CD14-positive monocyte (primary cell): ENCODE measurements at regions not wholly inside any gene's neighbourhood (a gene's known extent, or its start where the extent isn't known, plus 50 kb on each side); places are given as distances from the start of the nearest gene placed in this dataset.

ENCODE experiments used
- DNase-seq, 3 donors: peaks; one replicate each; pipeline ENCODE4 v3.0.0-alpha.2; 2011 to 2022
- H2AFZ ChIP-seq: 2 replicates; pipeline ENCODE4 v1.6.0; 2012; ENCODE audit warnings: mild to moderate bottlenecking, low read depth, low read length, inconsistent platforms; ENCODE audit not compliant: insufficient read depth, poor library complexity, severe bottlenecking
- H3K27ac ChIP-seq, 2 donors: 1 replicate in 1 of 2; 2 replicates in 1 of 2; pipeline ENCODE4 v1.5.1; 2012 to 2013; ENCODE audit warnings: low read length in 2 of 2, control low read depth in 1 of 2, inconsistent platforms in 1 of 2, low read depth in 1 of 2, mild to moderate bottlenecking in 1 of 2
- H3K27me3 ChIP-seq, 2 donors: one replicate each; pipeline versions ENCODE4 v1.6.0 to v1.6.1; 2011 to 2013; ENCODE audit warnings: low read length in 2 of 2; ENCODE audit not compliant: control insufficient read depth in 2 of 2, insufficient read depth in 2 of 2
- H3K36me3 ChIP-seq, 2 donors: replicated peaks in 1 of 2; 1 replicate in 1 of 2; 2 replicates in 1 of 2; pipeline versions ENCODE4 v1.5.1 to v1.6.1; 2012 to 2013; ENCODE audit warnings: low read length in 2 of 2, control low read depth in 1 of 2, inconsistent platforms in 1 of 2, mild to moderate bottlenecking in 1 of 2; ENCODE audit not compliant: insufficient read depth in 2 of 2, control insufficient read depth in 1 of 2
- H3K4me1 ChIP-seq, 2 donors: 1 replicate in 1 of 2; 2 replicates in 1 of 2; pipeline versions ENCODE4 v1.5.1 to v1.6.1; 2012 to 2013; ENCODE audit warnings: low read length in 2 of 2, control low read depth in 1 of 2, inconsistent platforms in 1 of 2, mild to moderate bottlenecking in 1 of 2, moderate library complexity in 1 of 2; ENCODE audit not compliant: insufficient read depth in 2 of 2, control insufficient read depth in 1 of 2
- H3K4me2 ChIP-seq: replicated peaks from 2 replicates; pipeline ENCODE3; 2012; ENCODE audit warnings: low read length, moderate library complexity, mild to moderate bottlenecking; ENCODE audit not compliant: poor library complexity, severe bottlenecking; ENCODE audit errors: extremely low read depth
- H3K4me3 ChIP-seq, 3 experiments: fragments of 200-600 bp in 1 of 3; sonication (generic) in 1 of 3; replicated peaks in 1 of 3; 1 replicate in 2 of 3; 2 replicates in 1 of 3; pipeline ENCODE4 v1.5.1; 2011 to 2013; ENCODE audit warnings: low read length in 3 of 3, mild to moderate bottlenecking in 3 of 3, control low read depth in 2 of 3, low read depth in 2 of 3, inconsistent platforms in 1 of 3, moderate library complexity in 1 of 3
- H3K79me2 ChIP-seq: 2 replicates; pipeline ENCODE4 v1.6.0; 2012; ENCODE audit warnings: mild to moderate bottlenecking, control low read depth, inconsistent platforms, low read length, moderate library complexity; ENCODE audit not compliant: insufficient read depth
- H3K9ac ChIP-seq: 2 replicates; pipeline ENCODE4 v1.6.0; 2017; ENCODE audit warnings: low read length, mild to moderate bottlenecking; ENCODE audit not compliant: insufficient read depth, poor library complexity, severe bottlenecking
- H3K9me3 ChIP-seq, 2 donors: replicated peaks in 1 of 2; 1 replicate in 1 of 2; 2 replicates in 1 of 2; pipeline versions ENCODE4 v1.5.1 to v1.6.1; 2012 to 2013; ENCODE audit warnings: low read length in 2 of 2, control low read depth in 1 of 2; ENCODE audit not compliant: control insufficient read depth in 1 of 2, insufficient read depth in 1 of 2
- H4K20me1 ChIP-seq: 2 replicates; pipeline ENCODE4 v1.6.0; 2012; ENCODE audit warnings: mild to moderate bottlenecking, low read length, control low read depth, moderate library complexity; ENCODE audit not compliant: insufficient read depth
- H3K27ac Mint-ChIP-seq, 7 donors: one replicate each; pipeline ENCODE4 v1.8.0; 2020; ENCODE audit warnings: mild to moderate bottlenecking in 7 of 7, mixed read lengths in 7 of 7, moderate library complexity in 6 of 7, inconsistent platforms in 2 of 7
- H3K27me3 Mint-ChIP-seq, 3 donors: one replicate each; pipeline ENCODE4 v1.8.0; 2021 to 2022; ENCODE audit warnings: low read depth in 3 of 3, mild to moderate bottlenecking in 3 of 3, mixed read lengths in 3 of 3, moderate library complexity in 3 of 3, inconsistent platforms in 1 of 3
- H3K36me3 Mint-ChIP-seq, 2 donors: one replicate each; pipeline ENCODE4 v1.8.0; 2020; ENCODE audit warnings: mixed read lengths in 2 of 2, inconsistent platforms in 1 of 2, mild to moderate bottlenecking in 1 of 2
- H3K4me1 Mint-ChIP-seq: one replicate; pipeline ENCODE4 v1.8.0; 2020; ENCODE audit warnings: mild to moderate bottlenecking, mixed read lengths
- H3K4me3 Mint-ChIP-seq, 2 donors: one replicate each; pipeline ENCODE4 v1.8.0; 2020; ENCODE audit warnings: mild to moderate bottlenecking in 2 of 2, mixed read lengths in 2 of 2, moderate library complexity in 1 of 2
- H3K9me3 Mint-ChIP-seq, 7 donors: one replicate each; pipeline ENCODE4 v1.8.0; 2020 to 2022; ENCODE audit warnings: mixed read lengths in 7 of 7, mild to moderate bottlenecking in 6 of 7, moderate library complexity in 6 of 7, inconsistent platforms in 2 of 7
- WGBS: methylation state at CpG from one replicate; pipeline ENCODE4 v1.1.5; 2013; ENCODE audit warnings: missing lambda C conversion rate; ENCODE audit not compliant: insufficient coverage; 5-methylcytosine and 5-hydroxymethylcytosine counted together
- intact Hi-C, 2 donors: fragments of 100-400 bp; cut with micrococcal nuclease; formaldehyde crosslinking; loops; one replicate each; pipeline versions ENCODE4 v1.15.0 to v1.15.1; 2023
- TF ChIP-seq, protein P1 (sequence below): fragments of 200-600 bp; IDR thresholded peaks from one replicate; pipeline ENCODE4 v1.8.0; 2022; ENCODE audit warnings: antibody characterized with exemption, mild to moderate bottlenecking

DNA sequence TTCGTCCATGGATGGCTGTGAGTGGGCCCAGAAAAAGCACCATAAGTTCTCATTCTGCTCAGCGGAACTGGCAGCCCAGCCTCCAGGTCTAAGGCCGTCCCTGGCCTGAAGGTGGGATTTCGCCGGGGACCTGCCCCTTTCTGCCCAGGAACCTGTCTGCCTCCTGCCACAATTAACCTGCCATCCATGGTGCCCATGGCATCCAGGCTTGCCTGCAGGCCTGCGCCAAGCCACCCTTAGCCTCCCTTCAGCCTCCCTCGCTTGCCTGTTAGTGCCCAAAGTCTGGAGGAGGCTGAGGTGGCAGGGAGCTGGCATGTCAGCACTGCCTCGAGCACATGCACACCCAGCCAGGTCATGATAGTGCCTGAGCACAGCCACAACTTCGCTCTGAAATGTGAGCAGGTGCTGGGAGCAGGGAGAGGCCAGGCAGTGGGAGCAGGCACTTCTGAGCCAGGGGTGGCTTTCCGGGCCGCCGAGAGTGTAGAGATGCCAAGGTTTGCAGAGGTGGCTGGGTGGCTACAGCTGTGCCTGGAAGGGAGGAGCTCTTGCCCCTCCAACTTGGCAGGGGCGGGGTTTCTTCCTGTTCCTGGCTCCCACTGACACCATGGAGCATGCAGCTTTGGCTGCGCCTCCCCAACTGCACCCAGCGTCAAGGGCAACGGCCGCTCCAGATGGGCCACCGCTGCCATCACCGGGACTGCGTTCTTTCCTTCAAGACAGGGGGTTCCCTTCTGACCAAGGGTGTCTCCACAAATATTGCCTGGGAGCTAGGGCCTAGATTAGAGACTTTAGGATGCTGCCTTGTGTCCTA lies 648.9 kb upstream of the VRK2 start:
- Histone ChIP-seq H3K9me3 (no peaks in the 10 kb centered on the region), H3K4me1 (peaks cover 9% of the 10 kb centered on the region in 2 donors), H3K36me3 (no peaks in the 10 kb centered on the region), H3K4me3 (no peak overlapping the region), H3K9ac (no peak overlapping the region), H2AFZ (no peak overlapping the region), H3K27me3 (no peaks in the 10 kb centered on the region), H4K20me1 (no peaks in the 10 kb centered on the region), H3K79me2 (no peaks in the 10 kb centered on the region), H3K4me2 (no peak overlapping the region), H3K27ac (no peak overlapping the region)
- Mint-ChIP-seq H3K27me3 (peaks cover 0 to 3% (median 0%) of the 10 kb centered on the region in 3 donors), H3K36me3 (no peaks in the 10 kb centered on the region), H3K27ac (peak overlapping the region in 1 of 7 donors; percentile 7), H3K9me3 (peaks cover 0 to 8% (median 2%) of the 10 kb centered on the region in 7 donors), H3K4me1 (peaks cover 9% of the 10 kb centered on the region), H3K4me3 (no peak overlapping the region)
- WGBS, result 95% methylated on average over 14 of the region's 20 CpGs
- TF ChIP-seq, protein P1, sequence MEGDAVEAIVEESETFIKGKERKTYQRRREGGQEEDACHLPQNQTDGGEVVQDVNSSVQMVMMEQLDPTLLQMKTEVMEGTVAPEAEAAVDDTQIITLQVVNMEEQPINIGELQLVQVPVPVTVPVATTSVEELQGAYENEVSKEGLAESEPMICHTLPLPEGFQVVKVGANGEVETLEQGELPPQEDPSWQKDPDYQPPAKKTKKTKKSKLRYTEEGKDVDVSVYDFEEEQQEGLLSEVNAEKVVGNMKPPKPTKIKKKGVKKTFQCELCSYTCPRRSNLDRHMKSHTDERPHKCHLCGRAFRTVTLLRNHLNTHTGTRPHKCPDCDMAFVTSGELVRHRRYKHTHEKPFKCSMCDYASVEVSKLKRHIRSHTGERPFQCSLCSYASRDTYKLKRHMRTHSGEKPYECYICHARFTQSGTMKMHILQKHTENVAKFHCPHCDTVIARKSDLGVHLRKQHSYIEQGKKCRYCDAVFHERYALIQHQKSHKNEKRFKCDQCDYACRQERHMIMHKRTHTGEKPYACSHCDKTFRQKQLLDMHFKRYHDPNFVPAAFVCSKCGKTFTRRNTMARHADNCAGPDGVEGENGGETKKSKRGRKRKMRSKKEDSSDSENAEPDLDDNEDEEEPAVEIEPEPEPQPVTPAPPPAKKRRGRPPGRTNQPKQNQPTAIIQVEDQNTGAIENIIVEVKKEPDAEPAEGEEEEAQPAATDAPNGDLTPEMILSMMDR, result no peak
- intact Hi-C loops, result no loop called here
- no peak for DNase-seq

GRCh38 chr2:57399057-57399456 lies 647.5 kb upstream of the VRK2 start:
- no peak overlapping the region for H3K9ac ChIP-seq

More at GRCh38 chr2:57399057-57399456, 647.5 kb upstream of the VRK2 start:
- peak overlapping the region in 1 of 7 donors; percentile 17 for H3K27ac Mint-ChIP-seq
- no peaks in the 10 kb centered on the region for H3K9me3 ChIP-seq
- TF ChIP-seq, protein P1, result no peak
- no peak overlapping the region for H3K4me3 ChIP-seq
- no peak overlapping the region for H3K4me3 Mint-ChIP-seq
- no peak overlapping the region for H2AFZ ChIP-seq
- peaks cover 0 to 8% (median 2%) of the 10 kb centered on the region in 7 donors for H3K9me3 Mint-ChIP-seq
- H3K79me2 ChIP-seq, result no peaks in the 10 kb centered on the region
- intact Hi-C loops, result no loop called here
- no peaks in the 10 kb centered on the region for H3K36me3 Mint-ChIP-seq
- no peaks in the 10 kb centered on the region for H3K27me3 ChIP-seq
- no peak overlapping the region for H3K27ac ChIP-seq
- H3K4me1 Mint-ChIP-seq, result peaks cover 9% of the 10 kb centered on the region
- no peak overlapping the region for H3K4me2 ChIP-seq
- no peaks in the 10 kb centered on the region for H3K36me3 ChIP-seq
- peaks cover 0 to 3% (median 0%) of the 10 kb centered on the region in 3 donors for H3K27me3 Mint-ChIP-seq
- no peaks in the 10 kb centered on the region for H4K20me1 ChIP-seq
- peaks cover 9% of the 10 kb centered on the region in 2 donors for H3K4me1 ChIP-seq
- WGBS, result 77% methylated on average over 4 of the region's 5 CpGs
- no peak for DNase-seq
